ENCODE measurements at regions not wholly inside any gene's neighbourhood (a gene's known extent, or its start where the extent isn't known, plus 50 kb on each side); places are given as distances from the start of the nearest gene placed in this dataset.

DNA sequence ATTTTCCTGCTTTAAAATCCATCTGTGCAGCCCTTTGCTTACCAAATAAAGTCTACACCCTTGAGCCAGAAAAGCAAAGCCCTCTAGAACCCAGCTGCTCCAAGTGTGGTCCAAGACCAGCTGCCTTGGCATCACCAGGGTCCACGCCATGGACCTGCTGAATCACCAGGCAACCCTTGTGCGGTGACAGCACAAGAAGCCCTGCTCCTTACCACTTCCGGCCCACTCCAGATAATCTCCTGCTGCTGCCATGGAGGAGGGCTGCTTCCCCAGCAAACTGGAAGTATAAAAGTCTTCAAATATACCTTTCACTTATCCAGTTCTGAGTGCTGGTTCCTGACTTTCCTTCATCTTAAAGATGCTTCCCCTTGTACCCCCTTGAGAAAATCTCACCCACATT is 106.0 kb upstream of the PKDCC start:
- TF ChIP-seq POLR2A (IDR thresholded peaks at IDR 0.05; ENCODE audit: low read depth, low read length) (no peak), SPI1 (IDR thresholded peaks at IDR 0.05; ENCODE audit: low read depth, low read length) (no peak)
